Psoas muscle (tissue), 7 donors: ENCODE measurements at regions not wholly inside any gene's neighbourhood (a gene's known extent, or its start where the extent isn't known, plus 50 kb on each side); places are given as distances from the start of the nearest gene placed in this dataset.

ENCODE experiments used
- ATAC-seq, 4 donors: fragments of 200-7000 bp; cut with Tn5 transposase; one replicate each; pipeline ENCODE4 v1.9.1; 2020; ENCODE audit warnings: moderate library complexity in 3 of 4, mild to moderate bottlenecking in 2 of 4
- DNase-seq, 2 donors: peaks; one replicate each; pipeline ENCODE4 v3.0.0-alpha.2; 2020
- H3K27ac ChIP-seq: fragments of 200-600 bp; one replicate; pipeline ENCODE4 v1.8.0; 2022
- H3K27me3 ChIP-seq, 3 donors: fragments of 200-600 bp in 1 of 3; one replicate each; pipeline versions ENCODE4 v1.6.1 to v1.8.0; 2013 to 2022; ENCODE audit warnings: low read length in 2 of 3, mild to moderate bottlenecking in 2 of 3, moderate library complexity in 1 of 3; ENCODE audit not compliant: insufficient read depth in 3 of 3
- H3K36me3 ChIP-seq, 2 donors: fragments of 200-600 bp in 1 of 2; one replicate each; pipeline versions ENCODE4 v1.6.1 to v1.8.0; 2013 to 2022; ENCODE audit warnings: low read depth in 1 of 2, mild to moderate bottlenecking in 1 of 2, moderate library complexity in 1 of 2; ENCODE audit not compliant: insufficient read depth in 1 of 2
- H3K4me1 ChIP-seq: fragments of 200-600 bp; one replicate; pipeline ENCODE4 v1.8.0; 2022
- H3K4me3 ChIP-seq: fragments of 200-600 bp; one replicate; pipeline ENCODE4 v1.8.0; 2022; ENCODE audit warnings: mild to moderate bottlenecking
- H3K9me3 ChIP-seq: fragments of 200-600 bp; one replicate; pipeline ENCODE4 v1.8.0; 2022
- CTCF ChIP-seq: fragments of 200-600 bp; IDR thresholded peaks from one replicate; pipeline ENCODE4 v1.8.0; 2022; ENCODE audit warnings: antibody characterized with exemption
- WGBS, 3 donors: extraction: QIAGEN DNeasy Blood & Tissue Kit; methylation state at CpG; one replicate each; pipeline versions ENCODE4 v1.1.6 to v1.1.7; 2013; 5-methylcytosine and 5-hydroxymethylcytosine counted together
- intact Hi-C, 2 donors: fragments of 100-400 bp; cut with DNase I; formaldehyde crosslinking; loops; one replicate each; pipeline versions ENCODE4 v1.11.0 to v1.14.2; 2022
- donor health status: healthy with polysubstance abuse.
- donor health status: DM: no; HTN: no; CAD: no; lungs with moderate emphysema.
- donor health status: Bipolar disorder and iron deficiency.
- donor health status: healthy.
- donor health status: DM: yes; HTN: yes; CAD: no.
- donor health status: DM: no; HTN: no; CAD: no.
- donor health status: DM: yes; HTN: yes; CAD: no.

- TF ChIP-seq CTCF: no peak
- no peaks in the 10 kb centered on the region for H3K36me3 ChIP-seq
- no peak overlapping the region for H3K4me3 ChIP-seq
- peaks cover 0 to 7% (median 0%) of the 10 kb centered on the region in 3 donors for H3K27me3 ChIP-seq
- intact Hi-C loops: no loop called here
- no peak overlapping the region for H3K27ac ChIP-seq
- no peak for ATAC-seq
- H3K9me3 ChIP-seq: no peaks in the 10 kb centered on the region
- WGBS, 3 donors: 67 to 94% (median 93%) methylated on average over 3 of the region's 3 CpGs
- DNase-seq: no peak
- no peaks in the 10 kb centered on the region for H3K4me1 ChIP-seq
Measured at GRCh38 chrX:39502486-39502885, 595.3 kb downstream of the BCOR start.

GRCh38 chrX:39504227-39504626 is 593.5 kb downstream of the BCOR start:
- peaks cover 0 to 3% (median 0%) of the 10 kb centered on the region in 3 donors for H3K27me3 ChIP-seq
- peaks cover 8% of the 10 kb centered on the region for H3K9me3 ChIP-seq
- ATAC-seq (no peak), DNase-seq (no peak)
- H3K36me3 ChIP-seq: no peaks in the 10 kb centered on the region
- H3K4me3 ChIP-seq: no peak overlapping the region
- H3K27ac ChIP-seq: no peak overlapping the region
- TF ChIP-seq CTCF: no peak
- intact Hi-C loops: no loop called here
- H3K4me1 ChIP-seq: no peaks in the 10 kb centered on the region
- WGBS, 3 donors: 47 to 52% (median 48%) methylated on average over 2 of the region's 2 CpGs

GRCh38 chrX:39504850-39505259 is 592.9 kb downstream of the BCOR start:
- DNase-seq: no peak
- H3K4me3 ChIP-seq: no peak overlapping the region
- intact Hi-C loops: no loop called here
- H3K36me3 ChIP-seq: no peaks in the 10 kb centered on the region
- no peak overlapping the region for H3K27ac ChIP-seq
- H3K9me3 ChIP-seq: peaks cover 14% of the 10 kb centered on the region
- ATAC-seq: no peak
- H3K4me1 ChIP-seq: no peaks in the 10 kb centered on the region
- H3K27me3 ChIP-seq: peaks cover 0 to 3% (median 0%) of the 10 kb centered on the region in 3 donors
- TF ChIP-seq CTCF: no peak
- 28 to 40% (median 37%) methylated on average over 5 of the region's 5 CpGs for WGBS, 3 donors

DNA sequence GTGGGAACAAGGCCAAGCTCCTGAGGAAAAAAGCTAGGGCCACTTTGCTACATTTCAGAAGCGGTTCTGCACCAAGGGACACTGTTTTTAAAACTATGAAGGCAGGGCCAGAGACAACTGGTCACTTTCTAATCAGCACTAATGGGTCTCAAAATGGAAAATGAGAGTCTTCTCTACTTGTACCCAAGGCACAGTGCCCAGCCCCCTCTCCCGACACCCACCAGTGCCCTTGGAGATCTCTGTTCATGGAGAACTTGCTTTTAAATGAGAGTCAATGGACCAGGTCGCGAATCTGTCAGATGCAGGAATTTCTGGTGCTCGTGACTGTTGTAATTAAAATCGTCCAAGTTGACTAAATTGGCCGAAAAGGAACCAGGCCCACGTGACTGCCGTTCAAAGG is 591.6 kb downstream of the BCOR start:
- 77 to 98% (median 95%) methylated on average over 9 of the region's 9 CpGs for WGBS, 3 donors
- TF ChIP-seq CTCF: no peak
- H3K36me3 ChIP-seq: no peaks in the 10 kb centered on the region
- no peaks in the 10 kb centered on the region for H3K4me1 ChIP-seq
- intact Hi-C loops: no loop called here
- ATAC-seq: no peak
- H3K27ac ChIP-seq: no peak overlapping the region
- peaks cover 16% of the 10 kb centered on the region for H3K9me3 ChIP-seq
- no peak overlapping the region for H3K4me3 ChIP-seq
- H3K27me3 ChIP-seq: peaks cover 0 to 3% (median 0%) of the 10 kb centered on the region in 3 donors
- no peak for DNase-seq

- ATAC-seq (no peak), DNase-seq (no peak)
- no peak overlapping the region for H3K27ac ChIP-seq
- no peak for TF ChIP-seq CTCF
- intact Hi-C loops: no loop called here
- H3K27me3 ChIP-seq: peaks cover 0 to 2% (median 0%) of the 10 kb centered on the region in 3 donors
- H3K9me3 ChIP-seq: peaks cover 16% of the 10 kb centered on the region
- 59 to 81% (median 64%) methylated on average over 7 to 8 of the region's 8 CpGs for WGBS, 3 donors
- no peaks in the 10 kb centered on the region for H3K4me1 ChIP-seq
- H3K36me3 ChIP-seq: no peaks in the 10 kb centered on the region
- no peak overlapping the region for H3K4me3 ChIP-seq
Measured at GRCh38 chrX:39507034-39507433, 590.7 kb downstream of the BCOR start.
